ENCODE measurements at regions not wholly inside any gene's neighbourhood (a gene's known extent, or its start where the extent isn't known, plus 50 kb on each side); places are given as distances from the start of the nearest gene placed in this dataset.
"Not testable (repeated sequence)": the region's sequence is repeated elsewhere in the genome, so short reads cannot be mapped to it uniquely, and the experiment has no call there.

DNA sequence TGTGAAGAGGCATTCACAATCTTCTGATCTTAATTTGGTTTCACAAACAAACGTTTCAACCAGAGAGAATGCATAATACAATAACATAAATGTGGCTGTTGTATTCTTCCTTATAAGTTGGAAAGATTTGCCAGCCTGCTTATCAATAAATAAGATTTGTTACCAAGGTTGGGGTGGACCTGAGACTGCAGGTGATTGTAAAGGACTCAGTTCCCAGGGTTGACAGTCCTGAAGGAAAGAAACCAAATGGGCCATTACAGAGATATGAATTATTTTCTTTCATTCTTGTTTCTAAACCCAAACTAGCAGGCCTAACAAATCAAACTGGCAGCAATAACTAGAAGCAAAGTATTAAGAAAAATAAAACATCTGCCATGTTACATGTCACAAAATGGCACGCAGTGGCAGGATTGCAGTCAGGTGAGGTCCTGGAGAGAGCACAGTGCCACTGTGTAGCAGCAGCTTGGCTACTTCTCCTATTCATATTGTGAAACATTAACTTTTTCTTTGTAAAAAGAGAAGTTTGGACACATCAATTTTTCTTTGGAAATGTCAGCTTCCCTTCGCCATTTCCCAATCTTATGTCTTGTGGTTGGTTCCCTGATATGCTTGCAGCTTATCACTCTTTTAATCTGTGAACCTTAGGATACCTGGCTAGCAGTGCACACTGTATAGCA, 133.8 kb upstream of the EMCN start:
- DNase-seq (no peak), ATAC-seq (replicated peaks in 1 of 2) (no peak)
- Mint-ChIP-seq H3K27me3 (ENCODE audit: low read depth) (no peaks in the 10 kb centered on the region), H3K27ac (no peak overlapping the region), H3K4me1 (ENCODE audit: low read depth) (no peaks in the 10 kb centered on the region), H3K9me3 (no peaks in the 10 kb centered on the region), H3K4me3 (no peak overlapping the region), H3K36me3 (ENCODE audit: insufficient read depth in 2 of 2) (no peaks in the 10 kb centered on the region)

GRCh38 chr4:100649417-100649816, 131.6 kb upstream of the EMCN start:
- no peak for DNase-seq
- no peak for ATAC-seq (replicated peaks in 1 of 2)
- Mint-ChIP-seq H3K9me3 (no peaks in the 10 kb centered on the region), H3K27ac (no peak overlapping the region), H3K4me1 (ENCODE audit: low read depth) (no peaks in the 10 kb centered on the region), H3K36me3 (ENCODE audit: insufficient read depth in 2 of 2) (no peaks in the 10 kb centered on the region), H3K4me3 (no peak overlapping the region), H3K27me3 (ENCODE audit: low read depth) (no peaks in the 10 kb centered on the region)

GRCh38 chr4:100644150-100644549, 126.3 kb upstream of the EMCN start:
- Mint-ChIP-seq H3K36me3 (ENCODE audit: insufficient read depth in 2 of 2) (no peaks in the 10 kb centered on the region), H3K27me3 (ENCODE audit: low read depth) (no peaks in the 10 kb centered on the region)

GRCh38 chr4:100641336-100641735, 123.5 kb upstream of the EMCN start:
- ATAC-seq (replicated peaks in 1 of 2) = no peak
- H3K27me3 Mint-ChIP-seq (ENCODE audit: low read depth) = no peaks in the 10 kb centered on the region

More at GRCh38 chr4:100644150-100644549, 126.3 kb upstream of the EMCN start:
- no peaks in the 10 kb centered on the region for H3K9me3 Mint-ChIP-seq
- ATAC-seq (replicated peaks in 1 of 2) = no peak
- no peak for DNase-seq
- no peak overlapping the region for H3K4me3 Mint-ChIP-seq
- no peaks in the 10 kb centered on the region for H3K4me1 Mint-ChIP-seq (ENCODE audit: low read depth)
- no peak overlapping the region for H3K27ac Mint-ChIP-seq

DNA sequence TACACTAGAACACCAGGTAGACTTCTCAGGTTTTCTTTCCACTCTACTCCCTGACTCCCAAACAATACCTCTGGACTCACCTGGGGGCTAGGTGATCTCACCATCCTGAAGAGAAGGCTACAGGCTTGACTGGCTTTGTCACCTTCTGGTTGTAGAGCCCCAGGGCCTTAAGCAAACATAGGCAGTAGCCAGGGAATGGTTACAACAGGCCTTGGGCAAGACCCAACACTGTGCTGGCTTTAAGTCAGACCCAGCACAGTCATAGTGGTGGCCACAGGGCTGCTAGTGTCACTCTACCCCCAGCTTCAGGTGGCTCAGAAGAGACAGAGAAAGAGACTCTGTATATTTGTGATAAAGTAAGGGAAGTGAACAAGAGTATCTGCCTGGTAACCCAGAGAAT, 118.1 kb upstream of the EMCN start:
- Mint-ChIP-seq H3K36me3 (ENCODE audit: insufficient read depth in 2 of 2) (peaks cover 1 to 3% of the 10 kb centered on the region in 2 donors), H3K4me3 (no peak overlapping the region), H3K27me3 (ENCODE audit: low read depth) (no peaks in the 10 kb centered on the region), H3K9me3 (peaks cover 1 to 2% of the 10 kb centered on the region in 2 donors), H3K4me1 (ENCODE audit: low read depth) (no peaks in the 10 kb centered on the region), H3K27ac (no peak overlapping the region)
- peak in 1 of 2 donors; percentile 7 for ATAC-seq (replicated peaks in 1 of 2)
- DNase-seq = no peak

More at GRCh38 chr4:100641336-100641735, 123.5 kb upstream of the EMCN start:
- no peak for DNase-seq
- H3K9me3 Mint-ChIP-seq = peaks cover 1 to 2% of the 10 kb centered on the region in 2 donors
- no peak overlapping the region for H3K4me3 Mint-ChIP-seq
- H3K36me3 Mint-ChIP-seq (ENCODE audit: insufficient read depth in 2 of 2) = peaks cover 1% of the 10 kb centered on the region in 2 donors
- no peaks in the 10 kb centered on the region for H3K4me1 Mint-ChIP-seq (ENCODE audit: low read depth)
- no peak overlapping the region for H3K27ac Mint-ChIP-seq

GRCh38 chr4:100633269-100633668, 115.4 kb upstream of the EMCN start:
- ATAC-seq (replicated peaks in 1 of 2) (no peak), DNase-seq (no peak)
- Mint-ChIP-seq H3K27ac (no peak overlapping the region), H3K4me1 (ENCODE audit: low read depth) (no peaks in the 10 kb centered on the region), H3K9me3 (peaks cover 1 to 2% of the 10 kb centered on the region in 2 donors), H3K4me3 (no peak overlapping the region), H3K27me3 (ENCODE audit: low read depth) (no peaks in the 10 kb centered on the region), H3K36me3 (ENCODE audit: insufficient read depth in 2 of 2) (peaks cover 1 to 3% of the 10 kb centered on the region in 2 donors)

DNA sequence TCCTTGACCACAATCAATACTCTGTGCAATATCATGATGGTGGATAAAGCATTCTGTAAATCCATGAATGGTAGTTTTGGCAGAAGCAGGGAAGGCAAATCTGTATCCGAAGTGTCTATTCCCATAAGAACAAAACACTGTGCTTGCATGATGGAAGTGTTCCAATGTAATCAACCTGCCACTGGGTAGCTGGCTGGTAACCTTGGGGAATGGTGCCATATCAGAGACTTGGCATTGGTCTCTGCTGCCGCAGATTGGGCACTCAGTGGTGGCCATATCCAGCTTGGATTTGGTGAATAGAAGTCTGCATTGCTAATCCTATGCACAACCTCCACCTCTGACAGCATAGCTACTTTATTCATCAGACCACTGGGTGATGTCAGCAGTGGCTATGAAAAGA, 114.3 kb upstream of the EMCN start:
- ATAC-seq (replicated peaks in 1 of 2) = no peak
- H3K27ac Mint-ChIP-seq = no peak overlapping the region
- no peaks in the 10 kb centered on the region for H3K27me3 Mint-ChIP-seq (ENCODE audit: low read depth)
- no peaks in the 10 kb centered on the region for H3K4me1 Mint-ChIP-seq (ENCODE audit: low read depth)
- peaks cover 0 to 1% of the 10 kb centered on the region in 2 donors for H3K36me3 Mint-ChIP-seq (ENCODE audit: insufficient read depth in 2 of 2)
- no peaks in the 10 kb centered on the region for H3K9me3 Mint-ChIP-seq
- no peak for DNase-seq
- no peak overlapping the region for H3K4me3 Mint-ChIP-seq

DNA sequence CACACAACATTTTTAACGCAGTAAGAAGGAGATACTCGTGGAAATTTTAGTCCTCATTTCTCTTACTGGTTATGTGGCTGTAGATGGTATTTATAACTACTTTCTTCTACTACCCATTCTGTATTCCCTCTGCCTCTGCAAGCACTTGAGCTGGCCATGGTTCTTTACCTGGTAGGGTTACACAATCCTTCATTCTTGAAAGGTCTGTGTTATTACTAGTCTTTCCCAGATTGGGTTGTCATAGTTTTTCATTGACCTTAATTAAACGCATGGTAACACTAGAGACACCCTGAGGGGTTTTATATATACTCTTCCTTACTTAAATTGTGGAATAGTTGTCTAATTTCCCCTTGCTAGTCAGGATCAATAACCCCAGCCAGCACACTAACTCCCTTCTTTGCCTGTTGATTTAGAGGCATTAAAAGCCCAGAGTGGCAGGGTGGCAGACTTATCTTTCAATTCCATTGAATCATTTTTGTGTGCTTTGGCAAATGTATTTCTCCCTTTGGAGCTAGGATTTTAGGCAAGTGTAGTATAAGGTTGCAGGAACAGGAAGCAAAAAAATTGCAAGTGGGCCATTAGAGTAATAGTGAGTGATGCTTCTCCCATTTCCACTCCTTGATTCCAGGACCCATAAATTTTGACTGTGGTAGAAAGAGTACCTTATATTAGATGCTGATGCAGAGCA, 113.6 kb upstream of the EMCN start:
- no peak for ATAC-seq (replicated peaks in 1 of 2)
- H3K27me3 Mint-ChIP-seq (ENCODE audit: low read depth) = no peaks in the 10 kb centered on the region

GRCh38 chr4:100630341-100630740, 112.5 kb upstream of the EMCN start:
- Mint-ChIP-seq H3K36me3 (ENCODE audit: insufficient read depth in 2 of 2) (peaks cover 0 to 1% of the 10 kb centered on the region in 2 donors), H3K27me3 (ENCODE audit: low read depth) (no peaks in the 10 kb centered on the region), H3K4me3 (no peak overlapping the region), H3K9me3 (peaks cover 0 to 5% of the 10 kb centered on the region in 2 donors), H3K4me1 (ENCODE audit: low read depth) (no peaks in the 10 kb centered on the region), H3K27ac (no peak overlapping the region)
- no peak for ATAC-seq (replicated peaks in 1 of 2)
- no peak for DNase-seq

More for the DNA sequence above, 113.6 kb upstream of the EMCN start:
- Mint-ChIP-seq H3K4me1 (ENCODE audit: low read depth) (no peaks in the 10 kb centered on the region), H3K27ac (no peak overlapping the region), H3K4me3 (no peak overlapping the region), H3K36me3 (ENCODE audit: insufficient read depth in 2 of 2) (peaks cover 0 to 1% of the 10 kb centered on the region in 2 donors), H3K9me3 (no peaks in the 10 kb centered on the region)
- DNase-seq = no peak

DNA sequence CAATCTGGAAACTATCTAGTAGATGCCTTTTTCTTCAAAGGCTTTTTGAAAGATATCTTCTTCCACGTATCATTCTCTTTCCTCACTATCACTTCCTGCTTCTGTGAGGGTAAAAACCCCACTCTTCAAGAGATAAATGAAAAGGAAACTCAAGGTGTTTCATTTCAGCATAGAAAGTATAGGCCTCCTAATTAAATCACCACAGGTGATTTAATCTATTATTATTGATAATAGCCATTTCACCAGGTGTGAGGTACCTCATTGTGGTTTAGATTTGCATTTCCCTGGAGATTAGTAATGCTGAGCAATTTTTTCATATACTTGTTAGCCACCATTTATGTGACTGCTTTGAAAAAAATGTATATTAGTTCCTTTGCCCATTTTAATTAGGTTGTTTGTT, 92.0 kb upstream of the EMCN start:
- H3K36me3 Mint-ChIP-seq (ENCODE audit: insufficient read depth in 2 of 2) = no peaks in the 10 kb centered on the region
- no peak overlapping the region for H3K27ac Mint-ChIP-seq
- no peaks in the 10 kb centered on the region for H3K27me3 Mint-ChIP-seq (ENCODE audit: low read depth)
- no peak for DNase-seq
- H3K4me1 Mint-ChIP-seq (ENCODE audit: low read depth) = peaks cover 11% of the 10 kb centered on the region
- no peak overlapping the region for H3K4me3 Mint-ChIP-seq
- no peak for ATAC-seq (replicated peaks in 1 of 2)
- no peaks in the 10 kb centered on the region for H3K9me3 Mint-ChIP-seq

GRCh38 chr4:100608651-100609050, 90.8 kb upstream of the EMCN start:
- DNase-seq; H3K9me3 Mint-ChIP-seq; H3K27me3 Mint-ChIP-seq (ENCODE audit: low read depth); H3K4me3 Mint-ChIP-seq; H3K27ac Mint-ChIP-seq; H3K36me3 Mint-ChIP-seq (ENCODE audit: insufficient read depth in 2 of 2); ATAC-seq (replicated peaks in 1 of 2): not testable (repeated sequence)
- H3K4me1 Mint-ChIP-seq (ENCODE audit: low read depth) = peaks cover 11% of the 10 kb centered on the region

GRCh38 chr4:100605144-100605543, 87.3 kb upstream of the EMCN start:
- Mint-ChIP-seq H3K27me3 (ENCODE audit: low read depth) (no peaks in the 10 kb centered on the region), H3K4me3 (no peak overlapping the region), H3K27ac (no peak overlapping the region), H3K4me1 (ENCODE audit: low read depth) (peaks cover 8% of the 10 kb centered on the region), H3K36me3 (ENCODE audit: insufficient read depth in 2 of 2) (no peaks in the 10 kb centered on the region), H3K9me3 (no peaks in the 10 kb centered on the region)
- DNase-seq (no peak), ATAC-seq (replicated peaks in 1 of 2) (no peak)

DNA sequence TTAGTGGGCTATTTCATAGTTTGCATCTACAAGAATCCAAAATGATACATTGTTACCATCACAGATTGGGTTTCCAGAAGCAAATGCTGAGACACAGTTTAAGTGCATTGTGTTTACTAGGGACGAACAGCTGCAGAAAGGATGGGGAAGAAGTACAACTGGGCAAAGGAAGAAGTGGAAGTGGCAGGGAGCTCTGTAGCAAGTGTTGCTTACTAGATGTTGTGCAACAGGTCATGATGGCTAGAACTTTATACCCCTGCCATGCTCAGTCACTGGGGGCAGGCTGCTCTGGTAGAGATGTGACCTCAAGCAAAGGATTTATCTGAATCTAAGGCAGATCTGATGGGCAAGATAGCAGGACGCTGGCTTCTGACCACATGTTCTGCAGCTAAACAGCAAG, 76.1 kb upstream of the EMCN start:
- no peak overlapping the region for H3K4me3 Mint-ChIP-seq
- DNase-seq (no peak), ATAC-seq (replicated peaks in 1 of 2) (no peak)
- H3K27ac Mint-ChIP-seq = no peak overlapping the region
- H3K4me1 Mint-ChIP-seq (ENCODE audit: low read depth) = no peaks in the 10 kb centered on the region
- no peaks in the 10 kb centered on the region for H3K36me3 Mint-ChIP-seq (ENCODE audit: insufficient read depth in 2 of 2)
- no peaks in the 10 kb centered on the region for H3K27me3 Mint-ChIP-seq (ENCODE audit: low read depth)
- H3K9me3 Mint-ChIP-seq = no peaks in the 10 kb centered on the region

Measured in activated T-cell treated with anti-CD3 and anti-CD28 coated beads, Interleukin-2, amount 50 U/mL, for 72 hours (primary cell).